Transverse colon (tissue), 3 donors: ENCODE measurements at regions not wholly inside any gene's neighbourhood (a gene's known extent, or its start where the extent isn't known, plus 50 kb on each side); places are given as distances from the start of the nearest gene placed in this dataset.

Experiments
- EP300 ChIP-seq: sonication (generic); formaldehyde crosslinking; IDR thresholded peaks from one replicate; pipeline ENCODE4 v1.6.1; 2017; ENCODE audit warnings: antibody characterized with exemption, low read depth
- POLR2A ChIP-seq: fragments of 450-650 bp; IDR thresholded peaks from one replicate; pipeline ENCODE4 v1.6.1; 2016; ENCODE audit warnings: antibody characterized with exemption, mild to moderate bottlenecking, moderate library complexity
- TF ChIP-seq, protein P1 (sequence below), 5 experiments: fragments of 200-600 bp in 3 of 5; fragments of 450-650 bp in 2 of 5; sonication (generic) in 3 of 5; IDR thresholded peaks; 1 replicate in 2 of 5; 2 replicates in 3 of 5; pipeline ENCODE4 v1.5.1; 2016 to 2017; ENCODE audit warnings: antibody characterized with exemption in 5 of 5, inconsistent platforms in 3 of 5, mild to moderate bottlenecking in 2 of 5, moderate library complexity in 1 of 5

DNA sequence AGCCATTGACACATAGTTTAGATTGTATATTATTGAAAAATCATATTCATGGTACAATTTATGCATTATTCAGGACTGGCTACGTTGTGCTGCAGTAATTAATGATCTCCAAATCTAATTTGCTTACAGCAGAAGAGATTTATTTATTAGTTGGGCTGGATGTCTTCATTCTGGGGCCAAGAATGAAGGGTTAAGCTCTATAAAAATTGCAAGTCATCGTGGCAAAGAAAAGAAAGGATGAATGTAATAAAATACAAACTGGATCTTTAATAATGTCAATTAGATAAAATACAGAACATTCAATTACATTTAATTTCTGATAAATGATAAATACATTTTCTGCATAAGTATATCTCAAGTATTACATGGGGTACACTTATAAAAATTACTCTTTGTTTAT is 151.8 kb upstream of the ANO5 start:
- no peak for TF ChIP-seq POLR2A
- TF ChIP-seq, protein P1, sequence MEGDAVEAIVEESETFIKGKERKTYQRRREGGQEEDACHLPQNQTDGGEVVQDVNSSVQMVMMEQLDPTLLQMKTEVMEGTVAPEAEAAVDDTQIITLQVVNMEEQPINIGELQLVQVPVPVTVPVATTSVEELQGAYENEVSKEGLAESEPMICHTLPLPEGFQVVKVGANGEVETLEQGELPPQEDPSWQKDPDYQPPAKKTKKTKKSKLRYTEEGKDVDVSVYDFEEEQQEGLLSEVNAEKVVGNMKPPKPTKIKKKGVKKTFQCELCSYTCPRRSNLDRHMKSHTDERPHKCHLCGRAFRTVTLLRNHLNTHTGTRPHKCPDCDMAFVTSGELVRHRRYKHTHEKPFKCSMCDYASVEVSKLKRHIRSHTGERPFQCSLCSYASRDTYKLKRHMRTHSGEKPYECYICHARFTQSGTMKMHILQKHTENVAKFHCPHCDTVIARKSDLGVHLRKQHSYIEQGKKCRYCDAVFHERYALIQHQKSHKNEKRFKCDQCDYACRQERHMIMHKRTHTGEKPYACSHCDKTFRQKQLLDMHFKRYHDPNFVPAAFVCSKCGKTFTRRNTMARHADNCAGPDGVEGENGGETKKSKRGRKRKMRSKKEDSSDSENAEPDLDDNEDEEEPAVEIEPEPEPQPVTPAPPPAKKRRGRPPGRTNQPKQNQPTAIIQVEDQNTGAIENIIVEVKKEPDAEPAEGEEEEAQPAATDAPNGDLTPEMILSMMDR (IDR thresholded peaks at IDR 0.05) = no peak
- TF ChIP-seq EP300 = no peak
